Stomach (tissue), 8 donors: ENCODE measurements at regions not wholly inside any gene's neighbourhood (a gene's known extent, or its start where the extent isn't known, plus 50 kb on each side); places are given as distances from the start of the nearest gene placed in this dataset.

Experiments used
- DNase-seq, 2 donors: peaks; one replicate each; pipeline versions ENCODE4 v3.0.0 to v3.0.0-alpha.2; 2013 to 2019
- H3K27ac ChIP-seq, 5 donors: fragments of 200-600 bp in 4 of 5; sonication (generic) in 4 of 5; one replicate each; pipeline ENCODE4 v1.5.1; 2013 to 2019; ENCODE audit warnings: mild to moderate bottlenecking in 1 of 5, moderate library complexity in 1 of 5
- H3K27me3 ChIP-seq, 3 donors: fragments of 200-600 bp; sonication (generic); one replicate each; pipeline ENCODE4 v1.5.1; 2017 to 2019; ENCODE audit warnings: mixed run types in 1 of 3
- H3K36me3 ChIP-seq, 4 donors: fragments of 200-600 bp; sonication (generic); 1 replicate in 3 of 4; 2 replicates in 1 of 4; pipeline ENCODE4 v1.5.1; 2016 to 2019
- H3K4me1 ChIP-seq, 4 donors: fragments of 200-600 bp; sonication (generic); one replicate each; pipeline ENCODE4 v1.5.1; 2016 to 2019
- H3K4me3 ChIP-seq, 4 donors: fragments of 200-600 bp; sonication (generic) in 3 of 4; one replicate each; pipeline ENCODE4 v1.5.1; 2016 to 2019; ENCODE audit warnings: mild to moderate bottlenecking in 1 of 4
- H3K9me3 ChIP-seq, 4 donors: fragments of 200-600 bp; sonication (generic); one replicate each; pipeline ENCODE4 v1.5.1; 2016 to 2019
- CTCF ChIP-seq, 7 experiments: fragments of 450-650 bp in 4 of 7; fragments of 200-600 bp in 3 of 7; sonication (generic) in 3 of 7; IDR thresholded peaks; one replicate each; pipeline ENCODE4 v1.5.1; 2016 to 2019; ENCODE audit warnings: antibody characterized with exemption in 7 of 7, control low read depth in 2 of 7, mild to moderate bottlenecking in 1 of 7
- EP300 ChIP-seq: sonication (generic); formaldehyde crosslinking; IDR thresholded peaks from one replicate; pipeline ENCODE4 v1.6.1; 2017; ENCODE audit warnings: antibody characterized with exemption
- POLR2A ChIP-seq, 4 donors: fragments of 450-650 bp; IDR thresholded peaks; one replicate each; pipeline ENCODE4 v1.6.1; 2016; ENCODE audit warnings: antibody characterized with exemption in 4 of 4, control low read depth in 2 of 4, mild to moderate bottlenecking in 1 of 4, moderate library complexity in 1 of 4
- POLR2AphosphoS5 ChIP-seq, 3 donors: sonication (generic); formaldehyde crosslinking; IDR thresholded peaks; one replicate each; pipeline ENCODE4 v1.6.1; 2016; ENCODE audit warnings: antibody characterized with exemption in 3 of 3
- WGBS, 5 donors: extraction: QIAGEN DNeasy Blood & Tissue Kit in 3 of 5; methylation state at CpG; one replicate each; pipeline versions ENCODE4 v1.1.5 to v1.1.7; 2013 to 2018; 5-methylcytosine and 5-hydroxymethylcytosine counted together
- intact Hi-C: fragments of 100-400 bp; cut with DNase I; formaldehyde crosslinking; loops from one replicate; pipeline ENCODE4 v1.15.1; 2023; ENCODE audit warnings: low total_unique reads
- donor health status: healthy with polysubstance abuse.
- donor health status: Bipolar disorder and iron deficiency.
- donor health status: healthy.

GRCh38 chr12:88904705-88905104 lies 324.4 kb upstream of the KITLG start:
- Histone ChIP-seq H3K9me3 (no peaks in the 10 kb centered on the region), H3K27ac (no peak overlapping the region), H3K4me1 (no peaks in the 10 kb centered on the region), H3K27me3 (no peaks in the 10 kb centered on the region), H3K4me3 (no peak overlapping the region), H3K36me3 (no peaks in the 10 kb centered on the region)
- TF ChIP-seq POLR2A (IDR thresholded peaks at IDR 0.05): no peak
- no peak for TF ChIP-seq POLR2AphosphoS5 (IDR thresholded peaks at IDR 0.05)
- TF ChIP-seq EP300: no peak
- no peak for TF ChIP-seq CTCF (IDR thresholded peaks at IDR 0.05)
- WGBS, 5 donors: 39 to 66% (median 55%) methylated on average over 4 of the region's 4 CpGs
- no peak for DNase-seq
- intact Hi-C loops: no loop called here

GRCh38 chr12:88903333-88903732 lies 323.1 kb upstream of the KITLG start:
- no peaks in the 10 kb centered on the region for H3K27me3 ChIP-seq
- no peak overlapping the region for H3K27ac ChIP-seq
- no peaks in the 10 kb centered on the region for H3K36me3 ChIP-seq
- no peaks in the 10 kb centered on the region for H3K9me3 ChIP-seq
- no peaks in the 10 kb centered on the region for H3K4me1 ChIP-seq
- no peak overlapping the region for H3K4me3 ChIP-seq
- intact Hi-C loops: no loop called here
- DNase-seq: no peak
- 87 to 90% (median 87%) methylated on average over 4 of the region's 4 CpGs for WGBS, 5 donors
- no peak for TF ChIP-seq CTCF (IDR thresholded peaks at IDR 0.05)

GRCh38 chr12:88897723-88898122 lies 317.5 kb upstream of the KITLG start:
- intact Hi-C loops: no loop called here
- H3K4me1 ChIP-seq: no peaks in the 10 kb centered on the region
- H3K4me3 ChIP-seq: no peak overlapping the region
- H3K27me3 ChIP-seq: no peaks in the 10 kb centered on the region
- H3K36me3 ChIP-seq: no peaks in the 10 kb centered on the region
- H3K27ac ChIP-seq: no peak overlapping the region
- WGBS, 5 donors: 67 to 94% (median 91%) methylated on average over 1 of the region's 1 CpG
- no peaks in the 10 kb centered on the region for H3K9me3 ChIP-seq
- peak in 1 of 2 donors; percentile 45 for DNase-seq
- TF ChIP-seq CTCF (IDR thresholded peaks at IDR 0.05) (no peak), POLR2A (IDR thresholded peaks at IDR 0.05) (no peak), POLR2AphosphoS5 (IDR thresholded peaks at IDR 0.05) (no peak), EP300 (no peak)

GRCh38 chr12:88896958-88897357 lies 316.7 kb upstream of the KITLG start:
- H3K4me1 ChIP-seq: no peaks in the 10 kb centered on the region
- DNase-seq: peak in 1 of 2 donors; percentile 12
- WGBS, 5 donors: 70 to 83% (median 77%) methylated on average over 2 of the region's 2 CpGs
- no peaks in the 10 kb centered on the region for H3K36me3 ChIP-seq
- H3K4me3 ChIP-seq: no peak overlapping the region
- TF ChIP-seq POLR2A (IDR thresholded peaks at IDR 0.05): no peak
- no peak for TF ChIP-seq POLR2AphosphoS5 (IDR thresholded peaks at IDR 0.05)
- TF ChIP-seq EP300: no peak
- TF ChIP-seq CTCF (IDR thresholded peaks at IDR 0.05): no peak
- no peaks in the 10 kb centered on the region for H3K27me3 ChIP-seq
- H3K9me3 ChIP-seq: no peaks in the 10 kb centered on the region
- intact Hi-C loops: no loop called here
- H3K27ac ChIP-seq: no peak overlapping the region
